ENCODE measurements at regions not wholly inside any gene's neighbourhood (a gene's known extent, or its start where the extent isn't known, plus 50 kb on each side); places are given as distances from the start of the nearest gene placed in this dataset.

- H3K4me1 ChIP-seq (ENCODE audit: insufficient read depth, low read length) = no peaks in the 10 kb centered on the region
Measured at GRCh38 chr20:16201191-16201590, 372.1 kb downstream of the KIF16B start.

GRCh38 chr20:16197696-16198095 is 375.6 kb downstream of the KIF16B start:
- Histone ChIP-seq H4K20me1 (ENCODE audit: insufficient read depth, low read length) (no peaks in the 10 kb centered on the region), H2AFZ (ENCODE audit: low read length) (no peak overlapping the region), H3K27ac (ENCODE audit: low read depth, low read length) (no peak overlapping the region), H3K9me3 (ENCODE audit: low read depth, low read length) (no peaks in the 10 kb centered on the region), H3K27me3 (ENCODE audit: insufficient read depth, low read length) (no peaks in the 10 kb centered on the region), H3K4me1 (ENCODE audit: insufficient read depth, low read length) (no peaks in the 10 kb centered on the region), H3K36me3 (ENCODE audit: insufficient read depth, low read length) (no peaks in the 10 kb centered on the region), H3K79me2 (ENCODE audit: insufficient read depth, low read length) (no peaks in the 10 kb centered on the region), H3K4me3 (ENCODE audit: insufficient read depth, low read length) (no peak overlapping the region), H3K4me2 (ENCODE audit: insufficient read depth, low read length) (no peak overlapping the region)
- TF ChIP-seq, protein P1, sequence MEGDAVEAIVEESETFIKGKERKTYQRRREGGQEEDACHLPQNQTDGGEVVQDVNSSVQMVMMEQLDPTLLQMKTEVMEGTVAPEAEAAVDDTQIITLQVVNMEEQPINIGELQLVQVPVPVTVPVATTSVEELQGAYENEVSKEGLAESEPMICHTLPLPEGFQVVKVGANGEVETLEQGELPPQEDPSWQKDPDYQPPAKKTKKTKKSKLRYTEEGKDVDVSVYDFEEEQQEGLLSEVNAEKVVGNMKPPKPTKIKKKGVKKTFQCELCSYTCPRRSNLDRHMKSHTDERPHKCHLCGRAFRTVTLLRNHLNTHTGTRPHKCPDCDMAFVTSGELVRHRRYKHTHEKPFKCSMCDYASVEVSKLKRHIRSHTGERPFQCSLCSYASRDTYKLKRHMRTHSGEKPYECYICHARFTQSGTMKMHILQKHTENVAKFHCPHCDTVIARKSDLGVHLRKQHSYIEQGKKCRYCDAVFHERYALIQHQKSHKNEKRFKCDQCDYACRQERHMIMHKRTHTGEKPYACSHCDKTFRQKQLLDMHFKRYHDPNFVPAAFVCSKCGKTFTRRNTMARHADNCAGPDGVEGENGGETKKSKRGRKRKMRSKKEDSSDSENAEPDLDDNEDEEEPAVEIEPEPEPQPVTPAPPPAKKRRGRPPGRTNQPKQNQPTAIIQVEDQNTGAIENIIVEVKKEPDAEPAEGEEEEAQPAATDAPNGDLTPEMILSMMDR (IDR thresholded peaks at IDR 0.05; ENCODE audit: extremely low read depth, low read depth, low read length) = no peak
- DNase-seq (ENCODE audit: insufficient read length, low spot score, missing footprints) = no peak

More at GRCh38 chr20:16201191-16201590, 372.1 kb downstream of the KIF16B start:
- Histone ChIP-seq H3K27me3 (ENCODE audit: insufficient read depth, low read length) (no peaks in the 10 kb centered on the region), H2AFZ (ENCODE audit: low read length) (no peak overlapping the region), H3K79me2 (ENCODE audit: insufficient read depth, low read length) (no peaks in the 10 kb centered on the region), H4K20me1 (ENCODE audit: insufficient read depth, low read length) (no peaks in the 10 kb centered on the region), H3K27ac (ENCODE audit: low read depth, low read length) (no peak overlapping the region), H3K4me3 (ENCODE audit: insufficient read depth, low read length) (no peak overlapping the region), H3K4me2 (ENCODE audit: insufficient read depth, low read length) (no peak overlapping the region), H3K9me3 (ENCODE audit: low read depth, low read length) (no peaks in the 10 kb centered on the region), H3K36me3 (ENCODE audit: insufficient read depth, low read length) (no peaks in the 10 kb centered on the region)
- no peak for DNase-seq (ENCODE audit: insufficient read length, low spot score, missing footprints)
- TF ChIP-seq, protein P1 (IDR thresholded peaks at IDR 0.05; ENCODE audit: extremely low read depth, low read depth, low read length) = no peak

GRCh38 chr20:16195671-16196070 is 377.6 kb downstream of the KIF16B start:
- Histone ChIP-seq H3K36me3 (ENCODE audit: insufficient read depth, low read length) (no peaks in the 10 kb centered on the region), H3K9me3 (ENCODE audit: low read depth, low read length) (no peaks in the 10 kb centered on the region), H3K4me3 (ENCODE audit: insufficient read depth, low read length) (no peak overlapping the region), H3K4me1 (ENCODE audit: insufficient read depth, low read length) (no peaks in the 10 kb centered on the region), H3K4me2 (ENCODE audit: insufficient read depth, low read length) (no peak overlapping the region), H2AFZ (ENCODE audit: low read length) (no peak overlapping the region), H4K20me1 (ENCODE audit: insufficient read depth, low read length) (no peaks in the 10 kb centered on the region), H3K27ac (ENCODE audit: low read depth, low read length) (no peak overlapping the region), H3K27me3 (ENCODE audit: insufficient read depth, low read length) (no peaks in the 10 kb centered on the region), H3K79me2 (ENCODE audit: insufficient read depth, low read length) (no peaks in the 10 kb centered on the region)
- no peak for DNase-seq (ENCODE audit: insufficient read length, low spot score, missing footprints)
- TF ChIP-seq, protein P1 (IDR thresholded peaks at IDR 0.05; ENCODE audit: extremely low read depth, low read depth, low read length) = no peak

- Histone ChIP-seq H3K4me3 (ENCODE audit: insufficient read depth, low read length) (no peak overlapping the region), H3K4me2 (ENCODE audit: insufficient read depth, low read length) (no peak overlapping the region), H3K27me3 (ENCODE audit: insufficient read depth, low read length) (no peaks in the 10 kb centered on the region), H3K36me3 (ENCODE audit: insufficient read depth, low read length) (no peaks in the 10 kb centered on the region), H2AFZ (ENCODE audit: low read length) (no peak overlapping the region), H3K79me2 (ENCODE audit: insufficient read depth, low read length) (no peaks in the 10 kb centered on the region), H3K9me3 (ENCODE audit: low read depth, low read length) (no peaks in the 10 kb centered on the region), H4K20me1 (ENCODE audit: insufficient read depth, low read length) (no peaks in the 10 kb centered on the region), H3K27ac (ENCODE audit: low read depth, low read length) (no peak overlapping the region), H3K4me1 (ENCODE audit: insufficient read depth, low read length) (no peaks in the 10 kb centered on the region)
- TF ChIP-seq, protein P1 (IDR thresholded peaks at IDR 0.05; ENCODE audit: extremely low read depth, low read depth, low read length) = no peak
- no peak for DNase-seq (ENCODE audit: insufficient read length, low spot score, missing footprints)
Measured at GRCh38 chr20:16194617-16195360, 378.5 kb downstream of the KIF16B start.
